ENCODE measurements at regions not wholly inside any gene's neighbourhood (a gene's known extent, or its start where the extent isn't known, plus 50 kb on each side); places are given as distances from the start of the nearest gene placed in this dataset.
"Not testable (repeated sequence)": the region's sequence is repeated elsewhere in the genome, so short reads cannot be mapped to it uniquely, and the experiment has no call there.

DNA sequence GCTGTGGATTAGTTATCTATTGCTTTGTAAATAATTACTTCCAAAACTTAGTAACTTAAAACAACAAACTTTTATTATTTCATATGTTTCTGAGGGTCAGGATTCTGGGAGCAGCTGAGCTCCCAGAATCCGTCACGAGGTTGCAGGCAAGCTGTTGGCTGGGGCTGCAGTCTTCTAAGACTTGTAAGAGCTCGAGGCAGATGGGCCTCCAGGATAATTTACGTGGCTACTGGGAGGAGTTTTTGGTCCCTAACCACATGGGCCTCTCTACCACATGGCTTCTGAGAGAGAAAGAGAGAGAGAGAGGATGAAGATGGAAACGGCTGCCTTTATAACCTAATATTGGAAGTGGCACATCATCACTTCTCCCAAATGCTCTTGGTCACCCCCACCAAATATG, 64.9 kb upstream of the SULF2 start:
- Mint-ChIP-seq H3K9me3 (no peaks in the 10 kb centered on the region), H3K4me3 (no peak overlapping the region), H3K27me3 (peaks cover 21 to 42% of the 10 kb centered on the region in 2 donors), H3K27ac (no peak overlapping the region), H3K4me1 (peaks cover 8 to 15% of the 10 kb centered on the region in 2 donors), H3K36me3 (no peaks in the 10 kb centered on the region)
- ATAC-seq (replicated peaks) (no peak), DNase-seq (no peak)

DNA sequence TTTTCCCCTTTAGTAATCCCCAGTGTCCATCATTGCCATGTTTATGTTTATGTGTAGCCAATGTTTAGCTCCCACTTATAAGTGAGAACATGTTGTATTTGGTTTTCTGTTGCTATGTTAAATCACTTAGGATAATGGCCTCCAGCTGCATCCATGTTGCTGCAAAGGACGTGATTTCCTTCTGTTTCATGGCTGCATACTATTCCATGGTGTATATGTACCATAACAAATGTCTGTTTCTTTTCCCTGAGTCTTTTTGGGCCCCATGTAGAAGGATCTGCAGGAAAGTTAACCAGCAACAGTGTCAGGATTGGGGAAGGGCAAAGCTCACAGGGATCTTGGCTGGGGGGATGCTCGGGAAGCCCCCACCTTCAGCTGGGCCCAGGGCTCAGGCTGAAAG, 64.3 kb upstream of the SULF2 start:
- Mint-ChIP-seq H3K9me3 (no peaks in the 10 kb centered on the region), H3K27ac (no peak overlapping the region), H3K27me3 (peaks cover 21 to 42% of the 10 kb centered on the region in 2 donors), H3K4me3 (no peak overlapping the region), H3K36me3 (no peaks in the 10 kb centered on the region), H3K4me1 (peaks cover 8 to 15% of the 10 kb centered on the region in 2 donors)
- ATAC-seq (replicated peaks) (no peak), DNase-seq (no peak)

DNA sequence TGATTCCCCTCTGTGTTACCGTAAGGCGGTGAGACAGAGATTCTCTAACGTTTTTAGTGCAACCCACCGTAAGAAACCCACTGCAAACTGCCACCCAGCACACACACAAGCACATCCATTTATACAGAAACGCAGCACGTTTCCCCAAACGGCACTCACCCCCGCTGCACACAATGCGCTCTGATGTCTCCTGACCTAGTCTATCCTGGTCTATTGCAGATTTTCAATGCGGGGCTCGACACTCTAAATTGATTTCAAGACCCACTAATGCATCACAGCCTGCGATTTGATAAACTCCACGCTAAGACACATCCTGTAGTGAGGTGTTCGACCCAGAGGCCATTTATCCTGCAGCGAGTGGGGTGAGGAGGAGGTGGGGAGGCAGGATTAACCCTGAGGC, 63.7 kb upstream of the SULF2 start:
- ATAC-seq (replicated peaks), result no peak
- no peak overlapping the region for H3K4me3 Mint-ChIP-seq
- peaks cover 8 to 15% of the 10 kb centered on the region in 2 donors for H3K4me1 Mint-ChIP-seq
- peaks cover 21 to 45% of the 10 kb centered on the region in 2 donors for H3K27me3 Mint-ChIP-seq
- H3K36me3 Mint-ChIP-seq, result no peaks in the 10 kb centered on the region
- no peak for DNase-seq
- H3K9me3 Mint-ChIP-seq, result no peaks in the 10 kb centered on the region
- H3K27ac Mint-ChIP-seq, result no peak overlapping the region

DNA sequence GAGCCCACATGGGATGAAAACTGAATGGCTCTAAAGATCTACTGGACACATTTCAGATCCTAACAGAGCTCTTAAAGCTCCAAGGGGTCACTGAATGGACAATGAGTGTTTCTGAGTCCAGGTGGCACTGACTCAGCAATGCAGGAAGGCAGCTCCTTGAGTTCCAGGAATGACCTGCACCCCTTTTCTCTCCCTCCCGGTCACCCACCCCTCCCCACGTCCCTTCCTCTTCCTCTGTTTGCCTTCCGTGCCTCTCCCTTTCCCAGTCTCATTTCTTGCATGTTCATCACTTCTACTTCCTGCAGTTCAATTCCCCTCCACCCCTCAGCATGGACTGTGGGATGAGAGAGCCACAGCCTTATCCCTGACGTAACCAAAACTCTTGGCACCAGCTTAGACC, 63.3 kb upstream of the SULF2 start:
- ATAC-seq (replicated peaks); H3K4me3 Mint-ChIP-seq; H3K36me3 Mint-ChIP-seq; H3K27ac Mint-ChIP-seq; H3K9me3 Mint-ChIP-seq; DNase-seq: not testable (repeated sequence)
- Mint-ChIP-seq H3K4me1 (peaks cover 8 to 15% of the 10 kb centered on the region in 2 donors), H3K27me3 (peaks cover 21 to 49% of the 10 kb centered on the region in 2 donors)

DNA sequence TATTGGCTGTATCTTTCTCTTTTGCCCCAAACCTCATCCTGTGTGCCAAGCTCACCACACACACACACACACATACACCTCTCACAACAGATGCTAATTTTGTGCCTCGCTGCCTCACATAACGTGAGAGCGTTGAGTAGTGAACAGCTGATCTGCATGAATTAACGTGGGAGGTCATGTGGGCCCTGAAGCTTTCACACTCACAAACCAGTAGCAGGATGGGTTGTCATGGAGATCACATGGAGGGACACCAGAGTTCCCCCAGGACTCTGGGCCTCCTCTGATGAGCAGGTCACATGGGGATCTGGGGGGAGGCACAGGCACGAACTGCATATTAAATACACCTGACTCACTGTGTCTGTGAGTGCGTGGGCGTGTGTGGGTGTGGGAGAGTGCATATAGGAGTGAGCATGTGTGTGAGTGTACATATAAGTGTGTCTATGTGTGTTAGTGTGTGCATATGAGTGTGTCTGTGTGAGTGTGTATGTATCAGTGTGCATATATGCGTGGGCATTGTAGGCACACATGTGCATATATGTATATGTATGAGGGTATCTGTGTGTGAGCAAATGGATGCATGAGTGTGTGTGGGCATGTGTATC, 62.7 kb upstream of the SULF2 start:
- Mint-ChIP-seq H3K4me1 (peaks cover 8 to 15% of the 10 kb centered on the region in 2 donors), H3K27ac (peak overlapping the region; percentile 15), H3K4me3 (no peak overlapping the region), H3K36me3 (no peaks in the 10 kb centered on the region), H3K27me3 (peaks cover 26 to 55% of the 10 kb centered on the region in 2 donors), H3K9me3 (no peaks in the 10 kb centered on the region)
- ATAC-seq (replicated peaks), result peak; percentile 68 to 75
- DNase-seq, result peak; percentile 7

DNA sequence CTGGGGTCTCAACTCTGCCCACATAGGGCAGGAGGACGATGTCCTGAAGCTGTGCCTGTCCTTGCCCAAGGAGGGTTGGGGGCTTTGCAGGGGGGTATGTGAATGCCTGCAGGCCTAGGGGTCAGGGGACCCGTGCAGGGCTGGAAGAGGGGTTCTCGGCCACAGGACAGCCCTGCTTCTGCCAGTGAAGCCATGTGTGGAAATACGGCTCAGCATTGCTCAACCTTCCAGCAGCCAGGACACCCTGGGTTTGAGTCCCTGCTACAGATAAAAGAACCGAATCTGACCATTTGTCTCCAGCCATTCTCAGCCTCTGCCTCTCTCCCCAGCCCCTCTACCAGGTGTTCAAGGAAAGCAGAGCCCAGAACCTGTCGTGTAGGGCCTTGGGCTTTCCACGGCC, 61.9 kb upstream of the SULF2 start:
- H3K9me3 Mint-ChIP-seq; H3K4me3 Mint-ChIP-seq; ATAC-seq (replicated peaks); DNase-seq; H3K27ac Mint-ChIP-seq; H3K36me3 Mint-ChIP-seq: not testable (repeated sequence)
- Mint-ChIP-seq H3K4me1 (peaks cover 8 to 15% of the 10 kb centered on the region in 2 donors), H3K27me3 (peaks cover 28 to 53% of the 10 kb centered on the region in 2 donors)

DNA sequence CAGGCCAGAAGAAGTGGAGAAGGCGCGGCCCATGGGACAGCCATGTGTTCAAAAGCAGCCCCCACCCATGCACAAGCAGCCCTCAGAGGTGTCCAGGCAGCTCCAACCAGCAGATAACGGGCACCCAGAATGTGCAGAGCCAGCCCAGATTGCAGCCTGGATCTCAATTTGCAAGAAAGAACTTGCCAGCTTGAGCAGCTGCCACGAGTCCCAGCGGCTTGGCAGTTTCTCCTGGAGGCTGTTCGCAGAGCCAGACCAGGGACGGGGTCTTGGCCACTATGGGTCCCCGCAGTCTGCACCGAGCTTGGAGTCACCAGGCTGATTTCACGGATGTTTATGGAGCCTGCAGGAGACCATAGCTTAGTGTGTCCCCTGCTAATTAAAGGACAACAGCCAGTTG, 61.4 kb upstream of the SULF2 start:
- not testable (repeated sequence) for ATAC-seq (replicated peaks); H3K27ac Mint-ChIP-seq; H3K9me3 Mint-ChIP-seq; H3K36me3 Mint-ChIP-seq; DNase-seq; H3K4me3 Mint-ChIP-seq
- H3K4me1 Mint-ChIP-seq, result peaks cover 8 to 15% of the 10 kb centered on the region in 2 donors
- H3K27me3 Mint-ChIP-seq, result peaks cover 29 to 52% of the 10 kb centered on the region in 2 donors

DNA sequence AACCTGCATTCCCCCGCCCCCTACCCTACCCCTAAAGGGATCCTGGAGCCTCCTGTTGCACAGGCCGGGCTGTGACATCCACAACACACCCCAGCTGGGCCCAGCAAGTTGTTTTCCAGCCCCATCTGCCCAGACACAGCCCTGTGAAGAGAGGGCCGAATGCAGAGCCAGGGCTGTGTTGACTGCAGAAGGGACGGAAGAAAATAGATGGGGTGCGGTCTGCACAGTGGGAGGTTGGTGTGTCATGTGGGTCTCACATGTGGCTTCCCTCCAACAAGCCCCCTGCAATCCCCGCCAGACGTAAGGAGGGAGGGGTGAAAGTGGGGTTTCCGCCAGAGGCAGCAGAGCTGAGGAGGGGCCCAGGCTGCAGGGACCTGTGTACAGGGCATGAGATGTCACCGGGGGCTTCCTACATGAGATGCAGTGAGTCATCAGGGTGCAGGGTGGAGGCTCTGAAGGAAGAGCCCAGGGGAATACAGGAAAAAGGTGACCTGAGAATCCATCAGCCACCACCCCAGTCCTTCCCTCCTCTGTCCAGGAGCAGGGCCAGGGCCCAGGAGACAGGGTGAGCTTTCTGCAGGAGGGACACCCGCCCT, 60.2 kb upstream of the SULF2 start:
- not testable (repeated sequence) for H3K36me3 Mint-ChIP-seq; ATAC-seq (replicated peaks); H3K9me3 Mint-ChIP-seq

DNA sequence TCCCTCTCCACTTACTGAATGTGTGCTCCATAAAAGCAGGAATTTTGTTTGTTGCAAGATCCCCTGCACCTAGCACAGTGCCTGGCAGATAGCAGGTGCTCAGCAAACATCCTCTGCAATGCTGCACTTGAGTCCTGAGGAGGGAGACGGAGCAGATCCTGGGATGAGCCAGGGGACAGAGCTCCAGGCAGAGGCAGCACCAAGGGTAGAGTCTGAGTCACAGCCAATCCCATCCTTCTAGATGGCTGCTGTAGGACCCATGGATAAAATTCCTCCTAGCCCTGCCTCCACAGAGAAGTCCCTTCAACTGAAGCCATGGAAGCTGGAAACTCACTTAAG, 59.3 kb upstream of the SULF2 start:
- peaks cover 8 to 15% of the 10 kb centered on the region in 2 donors for H3K4me1 Mint-ChIP-seq

More for the DNA sequence above, 60.2 kb upstream of the SULF2 start:
- not testable (repeated sequence) for H3K27ac Mint-ChIP-seq, DNase-seq, H3K4me3 Mint-ChIP-seq
- Mint-ChIP-seq H3K27me3 (peaks cover 22 to 43% of the 10 kb centered on the region in 2 donors), H3K4me1 (peaks cover 8 to 15% of the 10 kb centered on the region in 2 donors)

DNA sequence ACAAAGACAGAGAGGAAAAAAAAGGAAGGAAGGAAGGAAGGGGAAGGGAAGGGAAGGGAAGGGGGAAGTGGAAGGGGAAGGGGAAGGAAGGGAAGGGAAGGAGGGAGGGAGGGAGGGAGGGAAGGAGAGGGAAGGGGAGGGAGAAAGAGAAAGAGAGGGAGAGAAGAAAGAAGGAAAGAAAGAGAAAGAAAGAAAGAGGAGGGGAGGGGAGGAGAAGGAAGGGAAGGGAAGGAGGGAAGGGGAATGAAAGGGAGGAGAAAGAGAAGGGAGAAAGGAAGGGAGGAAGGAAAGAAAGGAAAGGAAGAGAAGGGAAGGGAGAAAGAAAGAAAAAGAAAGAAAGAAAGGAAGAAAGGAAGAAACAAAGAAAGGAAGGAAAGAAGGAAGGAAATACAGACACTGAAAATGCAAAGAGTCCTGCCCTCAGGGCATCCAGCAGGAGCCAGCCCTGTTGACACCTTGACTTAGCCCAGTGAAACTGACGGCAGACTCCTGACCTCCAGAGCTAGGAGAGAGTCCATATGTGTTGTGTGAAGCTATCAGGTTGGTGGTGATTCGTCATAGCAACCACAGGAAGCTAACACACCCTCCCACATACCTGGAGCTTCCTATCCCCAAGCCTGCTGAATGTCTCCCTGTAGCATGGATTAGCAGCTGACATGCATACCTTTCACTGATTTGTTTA, 58.7 kb upstream of the SULF2 start:
- ATAC-seq (replicated peaks) (no peak), DNase-seq (no peak)
- H3K36me3 Mint-ChIP-seq, result no peaks in the 10 kb centered on the region
- H3K27me3 Mint-ChIP-seq, result peaks cover 14 to 37% of the 10 kb centered on the region in 2 donors
- no peak overlapping the region for H3K4me3 Mint-ChIP-seq
- H3K9me3 Mint-ChIP-seq, result no peaks in the 10 kb centered on the region
- peaks cover 8 to 15% of the 10 kb centered on the region in 2 donors for H3K4me1 Mint-ChIP-seq
- H3K27ac Mint-ChIP-seq, result no peak overlapping the region

More for the DNA sequence above, 59.3 kb upstream of the SULF2 start:
- not testable (repeated sequence) for DNase-seq; H3K36me3 Mint-ChIP-seq; H3K27ac Mint-ChIP-seq; H3K9me3 Mint-ChIP-seq; H3K4me3 Mint-ChIP-seq; ATAC-seq (replicated peaks)
- H3K27me3 Mint-ChIP-seq, result peaks cover 18 to 38% of the 10 kb centered on the region in 2 donors

DNA sequence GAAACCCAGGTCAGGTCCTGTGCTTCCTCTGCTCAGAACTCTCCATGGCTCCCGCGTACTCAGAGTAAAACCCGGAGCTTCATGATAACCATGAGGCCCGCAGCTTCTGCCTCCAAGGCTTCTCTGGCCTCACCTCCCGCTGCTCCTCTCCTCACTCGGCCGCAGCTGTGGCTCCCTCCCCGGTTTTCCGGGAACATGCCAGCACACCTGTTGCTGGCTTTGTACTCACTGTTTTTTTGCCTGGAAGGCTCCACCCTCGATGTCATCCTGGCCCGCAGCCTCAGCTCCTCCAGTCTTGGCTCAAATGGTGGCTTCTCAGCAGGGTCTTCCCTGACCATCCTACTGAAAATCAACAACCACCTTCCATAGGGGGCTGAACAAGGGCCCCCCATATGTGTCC, 57.7 kb upstream of the SULF2 start:
- H3K4me3 Mint-ChIP-seq; ATAC-seq (replicated peaks); H3K9me3 Mint-ChIP-seq; H3K36me3 Mint-ChIP-seq; DNase-seq; H3K4me1 Mint-ChIP-seq; H3K27ac Mint-ChIP-seq: not testable (repeated sequence)
- H3K27me3 Mint-ChIP-seq, result peaks cover 14 to 37% of the 10 kb centered on the region in 2 donors

DNA sequence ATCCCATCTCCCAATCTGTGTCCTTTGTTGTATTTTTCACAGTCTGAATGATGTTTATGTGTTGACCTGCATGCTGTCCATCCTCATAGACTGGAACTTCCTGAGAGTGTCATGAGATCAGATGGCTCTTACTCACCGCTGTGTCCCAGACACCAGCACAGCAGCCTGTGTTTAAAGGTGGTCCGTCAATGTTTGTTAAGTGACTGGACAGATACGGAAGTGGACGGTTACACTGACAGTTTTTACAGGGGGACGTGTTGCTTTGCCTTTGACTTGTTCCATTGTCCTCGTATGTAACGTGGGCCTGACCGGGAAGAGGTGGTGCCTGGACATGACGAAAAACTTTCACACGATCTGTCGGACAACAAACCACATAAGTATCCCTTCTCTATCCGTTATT, 56.7 kb upstream of the SULF2 start:
- not testable (repeated sequence) for H3K4me3 Mint-ChIP-seq; H3K9me3 Mint-ChIP-seq; H3K36me3 Mint-ChIP-seq; ATAC-seq (replicated peaks); H3K4me1 Mint-ChIP-seq; DNase-seq
- peak overlapping the region; percentile 78 for H3K27ac Mint-ChIP-seq
- H3K27me3 Mint-ChIP-seq, result peaks cover 14 to 37% of the 10 kb centered on the region in 2 donors

DNA sequence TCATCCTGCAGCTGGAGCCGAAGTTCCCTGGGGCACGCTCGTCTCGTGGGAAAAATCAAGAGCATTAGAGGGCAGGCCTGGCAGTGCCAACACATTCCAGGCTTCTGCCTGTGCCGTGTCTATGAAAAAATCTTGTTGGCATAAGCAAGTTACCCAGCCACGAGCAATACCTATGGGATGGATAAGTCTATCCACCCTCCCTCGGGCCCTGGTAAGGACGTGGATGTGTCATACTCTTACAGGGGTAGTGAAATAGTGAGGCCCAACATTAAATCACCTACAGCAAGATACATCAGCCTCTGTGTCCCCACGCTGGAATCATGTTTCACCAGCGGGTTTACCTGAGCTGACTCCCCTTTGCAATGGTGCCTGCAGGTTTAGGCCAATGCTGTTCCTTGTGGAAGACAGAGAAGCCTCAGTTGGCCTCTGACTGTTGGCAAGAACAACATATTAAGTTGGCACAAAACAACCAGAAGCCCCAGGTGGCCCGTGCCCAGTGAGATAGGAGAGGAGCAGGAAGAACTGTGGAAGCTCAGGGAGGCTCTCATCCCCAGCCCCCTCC, 51.1 kb upstream of the SULF2 start:
- not testable (repeated sequence) for H3K27me3 Mint-ChIP-seq; H3K4me1 Mint-ChIP-seq; H3K4me3 Mint-ChIP-seq; H3K27ac Mint-ChIP-seq; ATAC-seq (replicated peaks); DNase-seq; H3K36me3 Mint-ChIP-seq; H3K9me3 Mint-ChIP-seq

Data from stimulated activated naive B cell treated with anti-CD40 and anti-IgM and Interleukin-4, amounts not matched to agents 10 μg/mL and 1 μg/mL and 100 μg/mL, for 72 hours (primary cell).